Neutrophil (primary cell): ENCODE measurements at regions not wholly inside any gene's neighbourhood (a gene's known extent, or its start where the extent isn't known, plus 50 kb on each side); places are given as distances from the start of the nearest gene placed in this dataset.

ENCODE experiments used
- H3K27ac ChIP-seq: fragments of 200-600 bp; sonication (generic); 2 replicates; pipeline ENCODE4 v1.5.1; 2016; ENCODE audit warnings: mild to moderate bottlenecking, moderate library complexity
- H3K27me3 ChIP-seq: fragments of 200-600 bp; sonication (generic); 2 replicates; pipeline ENCODE4 v1.6.0; 2016; ENCODE audit warnings: mild to moderate bottlenecking
- H3K36me3 ChIP-seq: fragments of 200-600 bp; sonication (generic); 2 replicates; pipeline ENCODE4 v1.5.1; 2017
- H3K4me1 ChIP-seq, 2 experiments: fragments of 200-600 bp in 1 of 2; sonication (generic) in 1 of 2; 1 replicate in 1 of 2; 2 replicates in 1 of 2; pipeline versions ENCODE4 v1.5.1 to v1.6.1; 2013 to 2016; ENCODE audit warnings: low read depth in 1 of 2, low read length in 1 of 2, mild to moderate bottlenecking in 1 of 2, moderate library complexity in 1 of 2; ENCODE audit not compliant: control insufficient read depth in 1 of 2, insufficient read depth in 1 of 2
- H3K4me3 ChIP-seq, 2 experiments: fragments of 200-600 bp in 1 of 2; sonication (generic) in 1 of 2; 1 replicate in 1 of 2; 2 replicates in 1 of 2; pipeline ENCODE4 v1.5.1; 2013 to 2016; ENCODE audit warnings: low read depth in 1 of 2, low read length in 1 of 2, mild to moderate bottlenecking in 1 of 2, moderate library complexity in 1 of 2
- H3K9me3 ChIP-seq: fragments of 200-600 bp; sonication (generic); 2 replicates; pipeline ENCODE4 v1.5.1; 2016
- TF ChIP-seq, protein P1 (sequence below): fragments of 200-600 bp; sonication (generic); IDR thresholded peaks from 2 replicates; pipeline ENCODE4 v1.5.1; 2016; ENCODE audit warnings: antibody characterized with exemption

DNA sequence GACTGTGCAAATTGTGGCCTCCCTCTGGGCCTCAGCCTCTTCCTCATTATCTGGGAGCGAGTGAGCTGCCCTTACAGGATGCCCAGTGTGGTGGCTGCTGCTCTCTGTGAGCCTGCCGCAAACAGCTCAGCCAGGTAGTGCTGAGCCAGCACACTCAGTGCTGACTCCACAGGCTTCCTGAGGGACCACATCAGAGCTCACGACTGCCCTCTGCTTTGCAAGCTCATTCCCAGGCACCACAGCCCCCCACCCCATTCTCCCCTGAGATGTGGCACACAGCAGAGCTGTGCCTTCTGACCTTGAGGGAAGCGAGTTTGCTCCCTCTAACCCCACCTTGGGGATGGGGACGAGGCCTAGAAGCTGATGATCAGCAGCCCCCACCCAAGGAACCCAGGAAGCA, 230.5 kb upstream of the PPP2R2D start:
- H3K27ac ChIP-seq, result no peak overlapping the region
- H3K9me3 ChIP-seq, result no peaks in the 10 kb centered on the region
- H3K27me3 ChIP-seq, result no peaks in the 10 kb centered on the region
- no peaks in the 10 kb centered on the region for H3K4me1 ChIP-seq
- TF ChIP-seq, protein P1, sequence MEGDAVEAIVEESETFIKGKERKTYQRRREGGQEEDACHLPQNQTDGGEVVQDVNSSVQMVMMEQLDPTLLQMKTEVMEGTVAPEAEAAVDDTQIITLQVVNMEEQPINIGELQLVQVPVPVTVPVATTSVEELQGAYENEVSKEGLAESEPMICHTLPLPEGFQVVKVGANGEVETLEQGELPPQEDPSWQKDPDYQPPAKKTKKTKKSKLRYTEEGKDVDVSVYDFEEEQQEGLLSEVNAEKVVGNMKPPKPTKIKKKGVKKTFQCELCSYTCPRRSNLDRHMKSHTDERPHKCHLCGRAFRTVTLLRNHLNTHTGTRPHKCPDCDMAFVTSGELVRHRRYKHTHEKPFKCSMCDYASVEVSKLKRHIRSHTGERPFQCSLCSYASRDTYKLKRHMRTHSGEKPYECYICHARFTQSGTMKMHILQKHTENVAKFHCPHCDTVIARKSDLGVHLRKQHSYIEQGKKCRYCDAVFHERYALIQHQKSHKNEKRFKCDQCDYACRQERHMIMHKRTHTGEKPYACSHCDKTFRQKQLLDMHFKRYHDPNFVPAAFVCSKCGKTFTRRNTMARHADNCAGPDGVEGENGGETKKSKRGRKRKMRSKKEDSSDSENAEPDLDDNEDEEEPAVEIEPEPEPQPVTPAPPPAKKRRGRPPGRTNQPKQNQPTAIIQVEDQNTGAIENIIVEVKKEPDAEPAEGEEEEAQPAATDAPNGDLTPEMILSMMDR, result no peak
- no peak overlapping the region for H3K4me3 ChIP-seq
- H3K36me3 ChIP-seq, result no peaks in the 10 kb centered on the region

DNA sequence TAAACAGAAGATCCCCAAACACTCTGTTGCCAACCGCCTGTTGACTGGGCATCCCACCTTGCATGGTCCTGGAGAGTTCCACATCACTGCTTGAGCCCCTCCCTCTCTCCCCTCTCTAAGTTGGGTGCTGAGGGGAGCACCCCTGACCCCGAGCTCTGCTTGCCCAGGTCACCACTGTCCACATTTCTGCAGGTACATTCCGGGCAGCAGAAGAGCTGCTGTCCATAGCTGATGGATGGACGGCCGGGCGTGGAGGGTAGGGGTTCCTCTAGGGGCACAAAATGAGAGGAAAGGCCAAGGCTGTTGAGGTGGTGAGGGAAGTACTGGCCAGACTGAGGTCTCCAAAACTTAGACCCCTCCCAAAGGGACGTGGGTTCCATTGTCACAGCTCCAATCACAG, 227.4 kb upstream of the PPP2R2D start:
- Histone ChIP-seq H3K4me3 (no peak overlapping the region), H3K36me3 (no peaks in the 10 kb centered on the region), H3K27me3 (peaks cover 11% of the 10 kb centered on the region), H3K4me1 (no peaks in the 10 kb centered on the region), H3K27ac (no peak overlapping the region), H3K9me3 (no peaks in the 10 kb centered on the region)
- TF ChIP-seq, protein P1, result no peak

DNA sequence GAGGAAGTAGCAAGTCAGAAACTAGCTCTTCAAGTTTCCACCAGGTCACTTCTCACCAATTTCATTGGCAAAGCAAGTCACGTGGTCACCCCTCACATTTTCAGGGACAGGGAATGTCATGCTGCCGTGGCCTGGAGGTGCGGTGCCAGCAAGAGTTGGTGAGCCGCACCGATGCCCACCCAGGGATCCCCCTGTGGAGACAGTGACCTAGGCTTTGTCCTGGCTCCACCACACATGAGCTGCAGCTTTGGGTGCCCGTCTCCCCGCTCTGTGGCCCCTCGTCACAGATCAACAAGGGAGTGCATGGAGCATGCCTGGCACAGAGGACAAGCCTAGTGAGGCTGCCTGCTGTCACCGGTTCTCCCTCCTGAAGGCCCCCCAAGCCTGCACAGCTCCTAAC, 226.7 kb upstream of the PPP2R2D start:
- TF ChIP-seq, protein P1, result no peak
- Histone ChIP-seq H3K9me3 (no peaks in the 10 kb centered on the region), H3K4me1 (no peaks in the 10 kb centered on the region), H3K4me3 (no peak overlapping the region), H3K27ac (no peak overlapping the region), H3K36me3 (no peaks in the 10 kb centered on the region), H3K27me3 (peaks cover 11% of the 10 kb centered on the region)

DNA sequence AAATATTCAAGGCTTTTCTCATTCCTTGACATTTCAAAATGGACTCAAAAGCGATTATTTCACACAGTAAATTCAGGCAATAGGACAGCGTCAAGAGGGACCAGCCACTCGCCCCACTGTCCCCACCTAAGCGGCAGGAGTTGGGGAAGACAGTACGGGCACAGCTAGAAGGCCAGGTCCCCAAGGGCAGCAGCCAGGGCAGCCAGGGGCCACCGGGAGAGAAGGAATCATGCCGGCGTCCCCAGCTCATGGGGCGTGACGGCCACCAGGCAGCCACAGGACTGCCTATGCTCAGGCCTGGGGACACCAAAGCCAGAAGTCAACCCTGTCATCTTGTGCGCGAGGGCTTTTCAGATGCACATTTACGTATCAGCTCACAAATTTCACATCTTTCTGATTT, 225.7 kb upstream of the PPP2R2D start:
- H3K9me3 ChIP-seq, result no peaks in the 10 kb centered on the region
- H3K4me1 ChIP-seq, result no peaks in the 10 kb centered on the region
- H3K36me3 ChIP-seq, result no peaks in the 10 kb centered on the region
- TF ChIP-seq, protein P1, result no peak
- no peak overlapping the region for H3K4me3 ChIP-seq
- peaks cover 11% of the 10 kb centered on the region for H3K27me3 ChIP-seq
- no peak overlapping the region for H3K27ac ChIP-seq

DNA sequence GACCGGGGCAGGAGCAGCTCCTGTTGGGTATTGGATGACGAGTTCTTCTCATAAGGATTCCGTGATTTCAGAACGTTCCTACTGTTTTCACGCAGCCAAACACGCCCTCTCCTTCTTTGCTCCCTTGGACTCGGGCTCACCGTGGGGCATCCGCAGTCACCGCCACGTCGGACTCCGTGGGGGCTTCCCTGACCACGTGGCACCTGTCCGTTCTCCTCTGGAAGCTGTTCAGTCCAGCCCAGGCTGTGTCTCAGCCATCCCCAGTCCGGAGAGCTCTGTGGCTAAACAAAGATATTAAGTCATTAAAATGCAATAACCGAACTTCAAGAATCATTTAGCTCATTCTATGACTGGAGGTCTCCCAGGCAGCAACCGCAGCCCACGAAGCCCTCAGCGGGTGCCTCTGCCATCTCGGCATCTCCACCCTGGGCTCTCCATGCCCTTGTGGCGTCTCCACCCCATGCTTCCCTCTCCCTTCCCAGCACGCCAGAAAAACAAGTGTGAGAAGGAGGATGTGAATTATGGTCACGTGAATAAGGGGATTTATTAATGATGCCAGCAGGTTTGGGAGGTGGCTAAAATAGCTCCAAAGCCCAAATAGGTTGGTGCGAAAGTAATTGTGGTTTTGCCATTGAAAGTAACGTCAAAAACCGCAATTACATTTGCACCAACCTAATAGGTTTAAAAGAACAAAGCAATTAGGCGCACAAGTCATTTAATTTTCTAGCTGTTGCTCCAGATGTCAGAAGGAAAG, 224.6 kb upstream of the PPP2R2D start:
- Histone ChIP-seq H3K4me1 (no peaks in the 10 kb centered on the region), H3K4me3 (no peak overlapping the region), H3K27me3 (peaks cover 11% of the 10 kb centered on the region), H3K27ac (no peak overlapping the region), H3K36me3 (no peaks in the 10 kb centered on the region), H3K9me3 (no peaks in the 10 kb centered on the region)
- TF ChIP-seq, protein P1, result no peak
